NCI-H2029 treated with DMSO at 0.1 percent for 48 hours (cell line): ENCODE measurements at regions not wholly inside any gene's neighbourhood (a gene's known extent, or its start where the extent isn't known, plus 50 kb on each side); places are given as distances from the start of the nearest gene placed in this dataset.

Source experiments
- DNase-seq: peaks from one replicate; lab custom pipeline; 2025; lab: John Stamatoyannopoulos, UW

DNA sequence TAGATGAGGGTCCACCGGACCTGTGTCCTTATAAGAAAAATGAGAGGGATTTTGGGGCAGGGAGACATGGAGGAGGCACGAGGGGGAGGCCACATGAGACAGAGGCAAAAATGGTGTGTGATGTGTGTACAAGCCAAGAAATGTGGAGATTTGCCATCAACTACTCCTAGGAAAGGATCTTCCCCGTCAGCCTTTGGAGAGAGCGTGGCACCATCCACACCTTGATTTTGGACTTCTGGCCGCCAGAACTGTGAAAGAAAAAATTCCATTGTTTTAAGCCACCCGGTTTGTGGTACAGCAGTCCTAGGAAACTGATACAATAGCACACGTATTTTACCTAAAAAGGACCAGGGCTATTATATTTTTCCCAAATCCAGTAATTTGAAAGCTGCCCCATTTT lies 829.0 kb upstream of the SALL3 start:
- no peak for DNase-seq

DNA sequence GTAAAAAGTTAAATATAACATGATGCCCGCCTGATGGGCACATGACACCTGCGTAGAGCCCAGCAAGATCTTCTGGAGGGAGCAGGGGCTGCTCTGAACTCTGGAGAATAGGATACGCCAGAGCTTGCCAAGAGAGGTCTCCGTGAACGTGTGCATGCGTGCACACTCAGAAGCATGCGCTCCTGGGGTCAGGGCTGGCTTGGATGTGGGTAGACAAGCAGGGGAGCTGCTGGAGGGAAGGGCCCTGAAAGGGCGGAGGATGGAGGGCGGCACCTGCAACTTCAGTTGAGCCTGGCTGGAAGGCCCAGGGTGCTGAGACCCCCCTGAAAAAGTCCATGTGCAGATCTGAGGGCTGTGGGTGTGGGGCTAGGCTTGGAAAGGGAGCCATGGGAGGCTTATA lies 828.4 kb upstream of the SALL3 start:
- DNase-seq: no peak

GRCh38 chr18:78151948-78152725 lies 827.5 kb upstream of the SALL3 start:
- DNase-seq: no peak

- no peak for DNase-seq
These were observed 826.3 kb upstream of the SALL3 start for GRCh38 chr18:78153362-78153761.

DNA sequence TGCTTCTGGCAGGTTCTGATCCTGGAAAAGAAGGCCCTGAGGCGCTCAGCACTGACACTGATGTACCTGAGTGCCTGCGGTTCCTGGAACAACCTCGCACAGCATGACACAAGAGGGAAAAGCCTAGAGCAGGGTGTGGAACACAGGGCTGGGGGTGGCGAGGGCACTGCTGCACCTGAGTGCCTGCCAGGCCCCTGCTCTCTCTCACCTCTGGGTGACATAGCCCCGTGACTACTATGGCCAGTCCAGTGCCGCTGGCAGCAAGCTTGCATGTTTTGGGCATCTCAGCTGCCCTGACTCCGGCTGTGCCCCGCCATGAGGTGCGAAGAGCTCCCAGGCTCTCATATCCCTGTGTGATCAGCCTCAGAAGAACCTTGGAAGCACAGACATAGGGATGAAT lies 825.2 kb upstream of the SALL3 start:
- DNase-seq: no peak

GRCh38 chr18:78154853-78155252 lies 824.8 kb upstream of the SALL3 start:
- DNase-seq: no peak

- no peak for DNase-seq
These were observed 823.2 kb upstream of the SALL3 start for GRCh38 chr18:78156466-78156865.

DNA sequence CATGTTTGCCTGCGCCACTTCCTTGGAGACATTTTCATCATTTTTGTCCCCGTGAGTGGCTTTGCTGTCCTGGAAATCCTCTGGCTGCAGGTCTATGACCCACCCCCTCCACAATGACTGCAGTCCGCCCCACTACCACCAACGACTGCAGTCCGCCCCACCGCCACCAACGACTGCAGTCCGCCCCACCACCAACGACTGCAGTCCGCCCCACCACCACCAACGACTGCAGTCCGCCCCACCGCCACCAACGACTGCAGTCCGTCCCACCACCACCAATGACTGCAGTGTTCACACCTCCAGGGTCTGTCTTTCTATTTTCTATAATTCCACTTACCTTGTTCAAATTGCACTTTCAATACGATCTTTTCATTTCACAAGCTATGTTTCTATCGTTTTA lies 820.7 kb upstream of the SALL3 start:
- DNase-seq: no peak

GRCh38 chr18:78159397-78159796 lies 820.2 kb upstream of the SALL3 start:
- DNase-seq: no peak

- DNase-seq: no peak
These were observed 818.5 kb upstream of the SALL3 start for GRCh38 chr18:78160961-78161656.

DNA sequence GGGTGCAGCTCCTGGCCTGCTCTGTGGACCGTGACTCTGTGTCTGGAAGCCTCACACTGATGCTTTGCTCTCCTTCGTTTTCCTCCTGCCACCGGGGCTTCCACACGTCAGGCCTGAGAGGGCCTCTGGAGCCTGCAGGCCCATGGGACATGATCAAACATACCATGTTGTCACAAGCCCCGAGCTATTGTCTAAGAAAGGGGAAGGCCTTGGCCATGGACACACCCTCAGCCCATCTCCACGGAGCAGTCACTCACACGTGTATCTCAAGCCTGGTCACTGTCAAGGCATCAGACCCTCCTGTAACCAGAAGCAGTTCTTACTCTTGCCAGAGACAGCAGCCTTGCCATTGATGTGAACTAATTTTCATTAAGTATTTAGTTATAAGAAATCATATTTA lies 814.1 kb upstream of the SALL3 start:
- DNase-seq: no peak

DNA sequence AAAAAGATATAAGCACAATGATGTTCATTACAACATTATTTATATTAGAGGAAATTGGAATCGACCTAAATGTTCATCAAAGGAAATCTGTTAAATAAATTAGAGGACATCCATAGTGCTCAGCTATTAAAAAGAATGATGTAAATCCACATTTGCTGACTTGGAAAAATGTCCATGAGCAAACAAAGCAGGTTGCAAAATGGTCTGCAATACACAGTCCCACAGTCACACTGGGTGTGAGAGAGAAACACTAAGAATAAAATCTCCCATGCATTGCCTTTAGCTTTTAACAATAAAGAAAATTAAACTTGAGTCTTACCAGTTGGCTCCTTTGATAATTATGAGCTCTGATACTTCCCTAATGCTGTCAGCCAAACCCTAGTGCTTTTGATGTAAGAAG lies 811.1 kb upstream of the SALL3 start:
- no peak for DNase-seq

- DNase-seq: no peak
These were observed 810.3 kb upstream of the SALL3 start for GRCh38 chr18:78169174-78169864.

DNA sequence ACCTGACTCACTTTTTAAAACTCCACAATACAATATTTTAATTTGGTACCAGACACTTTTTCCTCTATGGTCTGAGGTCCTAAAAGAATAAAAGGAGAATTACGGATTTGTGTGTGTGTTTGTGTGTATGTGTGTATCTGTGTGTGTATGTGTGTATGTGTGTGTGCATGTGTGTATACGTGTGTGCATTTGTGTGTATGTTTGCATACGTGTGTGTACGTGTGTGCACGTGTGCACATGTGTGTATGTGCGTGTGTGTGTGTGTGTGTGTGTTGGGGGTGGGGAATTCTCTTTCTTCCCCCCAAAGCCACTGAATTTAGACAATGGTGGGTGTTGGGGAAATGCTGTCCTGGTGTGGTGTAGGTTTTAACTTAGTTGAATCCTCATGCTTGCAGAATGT lies 807.7 kb upstream of the SALL3 start:
- DNase-seq: no peak

- no peak for DNase-seq
These were observed 804.9 kb upstream of the SALL3 start for GRCh38 chr18:78174737-78175136.

DNA sequence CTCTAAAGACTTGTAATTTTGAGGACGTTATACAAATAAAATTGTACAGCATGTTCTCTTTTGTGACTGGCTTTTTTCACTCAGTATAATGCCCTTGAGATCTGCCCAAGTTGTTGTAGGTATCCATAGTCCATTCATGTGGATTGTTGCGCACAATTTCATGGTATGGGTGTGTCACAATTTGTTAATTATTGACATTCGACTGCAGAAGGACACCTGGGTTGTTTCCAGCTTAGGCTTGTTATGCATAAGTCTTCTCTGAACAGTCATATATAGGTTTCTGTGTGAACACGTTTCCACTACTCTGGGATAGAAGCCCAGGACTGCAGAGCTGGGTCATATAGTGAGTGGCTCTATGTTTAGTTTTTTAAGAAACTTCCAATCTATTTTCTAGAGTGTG lies 800.8 kb upstream of the SALL3 start:
- DNase-seq: no peak

GRCh38 chr18:78180741-78181140 lies 798.9 kb upstream of the SALL3 start:
- no peak for DNase-seq

DNA sequence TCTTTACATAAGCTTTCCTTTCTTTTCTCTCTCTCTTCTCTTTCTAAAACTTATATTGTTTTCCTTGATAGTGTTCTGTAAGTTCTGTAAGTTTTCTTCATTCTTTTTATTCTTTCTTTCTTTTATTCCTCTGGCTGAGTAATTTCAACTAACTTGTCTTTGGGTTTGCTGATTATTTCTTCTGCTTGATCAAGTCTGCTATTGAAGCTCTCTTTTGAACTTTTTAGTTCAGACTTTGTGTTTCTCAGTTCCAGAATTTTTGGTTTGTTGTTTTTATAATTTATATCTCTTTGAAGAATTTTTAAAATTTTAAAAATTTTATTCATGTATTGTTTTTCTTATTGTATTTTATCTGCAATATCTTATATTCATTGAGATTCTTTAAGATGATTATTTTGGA lies 795.8 kb upstream of the SALL3 start:
- no peak for DNase-seq

DNA sequence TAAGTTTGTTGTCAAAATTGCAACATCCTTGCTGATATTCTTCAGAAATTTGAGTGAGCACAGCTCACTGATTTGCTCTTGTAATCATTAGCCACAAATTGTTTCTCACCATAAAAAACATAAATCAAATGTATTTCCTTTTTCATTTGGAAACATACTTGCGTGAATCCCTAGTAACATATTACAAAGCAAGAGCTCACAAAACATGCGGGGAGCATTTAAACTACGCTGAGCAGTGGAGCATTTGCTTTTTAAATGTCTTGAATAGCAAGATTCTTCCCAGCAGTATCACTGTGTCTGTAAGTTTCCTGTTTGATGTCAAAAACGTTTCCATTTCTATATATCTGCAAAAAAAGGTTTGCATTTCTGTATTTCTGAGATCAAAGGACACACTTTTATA lies 788.3 kb upstream of the SALL3 start:
- no peak for DNase-seq

- DNase-seq: peak; percentile 79
These were observed 787.6 kb upstream of the SALL3 start for GRCh38 chr18:78192054-78192453.

DNA sequence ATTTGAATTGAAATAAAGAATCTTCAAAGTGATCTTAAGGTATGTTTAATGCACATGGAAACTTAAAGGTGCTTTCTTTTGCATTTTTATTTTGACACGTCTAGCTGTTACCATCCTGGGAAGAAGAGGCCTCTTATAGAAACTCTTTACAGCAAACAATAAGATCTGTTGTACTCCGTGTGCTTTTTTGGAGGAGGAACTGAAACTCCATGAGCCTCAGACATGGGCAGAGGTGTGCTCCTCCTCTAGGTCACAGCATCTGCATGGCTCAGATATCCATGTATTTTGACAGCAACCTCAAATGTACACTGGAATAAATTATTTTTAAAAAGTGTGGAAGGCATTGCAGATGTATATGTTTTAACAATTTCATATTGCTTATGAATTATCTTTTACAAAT lies 783.3 kb upstream of the SALL3 start:
- DNase-seq: no peak

DNA sequence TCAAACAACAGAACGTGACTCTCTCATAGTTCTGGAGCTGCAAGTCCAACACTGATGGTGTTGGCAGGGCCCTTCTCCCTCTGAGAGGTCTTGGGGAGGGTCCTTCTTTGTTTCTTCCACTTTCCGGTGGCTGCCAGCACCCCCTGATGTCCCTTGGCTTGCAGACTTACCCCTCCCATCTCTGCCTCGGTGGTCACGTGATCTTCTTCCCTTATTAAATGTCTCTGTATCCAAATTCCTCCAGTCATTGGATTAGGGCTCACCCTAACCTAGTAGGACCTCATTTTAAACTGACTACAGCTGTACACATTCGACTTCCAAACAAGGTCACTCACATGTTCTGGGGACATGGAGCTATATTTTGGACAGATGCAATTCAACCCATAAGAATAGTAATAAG lies 780.6 kb upstream of the SALL3 start:
- no peak for DNase-seq

DNA sequence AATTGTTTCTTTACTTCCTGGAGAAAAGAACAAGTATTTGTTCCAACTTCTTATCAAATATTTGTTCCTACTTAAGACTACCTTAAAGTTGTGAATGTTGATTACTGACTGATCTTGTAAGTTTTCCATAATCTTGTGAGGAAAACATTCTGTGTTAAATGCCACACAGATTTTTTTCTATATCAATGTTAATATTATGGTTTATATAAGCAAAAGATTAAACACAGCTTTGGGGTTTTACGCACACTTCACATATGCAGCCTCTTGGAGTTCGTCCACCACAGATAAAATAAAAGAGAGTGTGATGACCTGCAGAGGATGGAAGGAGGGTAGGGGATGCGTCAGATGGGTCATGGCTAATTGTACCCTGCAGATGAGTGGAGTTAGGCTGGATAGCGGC lies 780.0 kb upstream of the SALL3 start:
- no peak for DNase-seq
